Neural progenitor cell (in vitro differentiated cells): ENCODE measurements at regions not wholly inside any gene's neighbourhood (a gene's known extent, or its start where the extent isn't known, plus 50 kb on each side); places are given as distances from the start of the nearest gene placed in this dataset.

ENCODE experiments used
- DNase-seq: peaks from one replicate; pipeline ENCODE4 v3.0.0-alpha.2; 2016; ENCODE audit warnings: low spot score
- H2AFZ ChIP-seq: fragments of 200-600 bp; sonication (generic); replicated peaks from 2 replicates; pipeline ENCODE4 v1.6.1; 2016; ENCODE audit warnings: antibody characterized with exemption
- H3F3A ChIP-seq: fragments of 200-600 bp; sonication (generic); 2 replicates; pipeline ENCODE4 v1.6.1; 2016; ENCODE audit warnings: antibody characterized with exemption, low read depth
- H3K27ac ChIP-seq: fragments of 200-600 bp; sonication (generic); 2 replicates; pipeline ENCODE4 v1.5.1; 2016; ENCODE audit warnings: mild to moderate bottlenecking
- H3K27me3 ChIP-seq: fragments of 200-600 bp; sonication (generic); 2 replicates; pipeline ENCODE4 v1.6.1; 2016; ENCODE audit warnings: mild to moderate bottlenecking, moderate library complexity
- H3K36me3 ChIP-seq: fragments of 200-600 bp; sonication (generic); 2 replicates; pipeline ENCODE4 v1.5.1; 2016
- H3K4me1 ChIP-seq: fragments of 200-600 bp; sonication (generic); 2 replicates; pipeline ENCODE4 v1.6.1; 2016; ENCODE audit warnings: mixed run types
- H3K4me2 ChIP-seq: fragments of 200-600 bp; sonication (generic); 2 replicates; pipeline ENCODE4 v1.6.1; 2016
- H3K4me3 ChIP-seq: fragments of 200-600 bp; sonication (generic); 2 replicates; pipeline ENCODE4 v1.5.1; 2016
- H3K79me2 ChIP-seq: fragments of 200-600 bp; sonication (generic); 2 replicates; pipeline ENCODE4 v1.6.1; 2016; ENCODE audit warnings: low read depth
- H3K9ac ChIP-seq: fragments of 200-600 bp; sonication (generic); 2 replicates; pipeline ENCODE4 v1.6.1; 2016
- H3K9me3 ChIP-seq: fragments of 200-600 bp; sonication (generic); 2 replicates; pipeline ENCODE4 v1.5.1; 2016; ENCODE audit warnings: low read depth
- H4K20me1 ChIP-seq: fragments of 200-600 bp; sonication (generic); 2 replicates; pipeline ENCODE4 v1.6.1; 2016; ENCODE audit warnings: low read depth
- H3K27ac Mint-ChIP-seq: 3 replicates; pipeline ENCODE4 v1.8.0; 2021; ENCODE audit warnings: mixed read lengths
- H3K27me3 Mint-ChIP-seq: 2 replicates; pipeline ENCODE4 v1.8.0; 2022; ENCODE audit warnings: low read depth, mild to moderate bottlenecking, inconsistent platforms, moderate library complexity, mixed read lengths; ENCODE audit not compliant: insufficient read depth
- H3K36me3 Mint-ChIP-seq: 3 replicates; pipeline ENCODE4 v1.8.0; 2021; ENCODE audit warnings: mixed read lengths
- H3K4me1 Mint-ChIP-seq: 3 replicates; pipeline ENCODE4 v1.8.0; 2021; ENCODE audit warnings: mixed read lengths
- H3K4me3 Mint-ChIP-seq: 3 replicates; pipeline ENCODE4 v1.8.0; 2021; ENCODE audit warnings: mild to moderate bottlenecking, moderate library complexity, mixed read lengths
- H3K9me3 Mint-ChIP-seq: 3 replicates; pipeline ENCODE4 v1.8.0; 2020; ENCODE audit warnings: mixed read lengths
- EZH2 ChIP-seq: fragments of 200-600 bp; sonication (generic); IDR thresholded peaks from 2 replicates; pipeline ENCODE4 v1.6.1; 2017; ENCODE audit warnings: antibody characterized with exemption, mild to moderate bottlenecking, moderate library complexity
- EZH2phosphoT487 ChIP-seq: fragments of 200-600 bp; sonication (generic); IDR thresholded peaks from 2 replicates; pipeline ENCODE4 v1.6.1; 2017; ENCODE audit warnings: antibody characterized with exemption
- TF ChIP-seq, protein P1 (sequence below): fragments of 200-600 bp; sonication (generic); IDR thresholded peaks from 2 replicates; pipeline ENCODE4 v1.5.1; 2017; ENCODE audit warnings: antibody characterized with exemption, mild to moderate bottlenecking

DNA sequence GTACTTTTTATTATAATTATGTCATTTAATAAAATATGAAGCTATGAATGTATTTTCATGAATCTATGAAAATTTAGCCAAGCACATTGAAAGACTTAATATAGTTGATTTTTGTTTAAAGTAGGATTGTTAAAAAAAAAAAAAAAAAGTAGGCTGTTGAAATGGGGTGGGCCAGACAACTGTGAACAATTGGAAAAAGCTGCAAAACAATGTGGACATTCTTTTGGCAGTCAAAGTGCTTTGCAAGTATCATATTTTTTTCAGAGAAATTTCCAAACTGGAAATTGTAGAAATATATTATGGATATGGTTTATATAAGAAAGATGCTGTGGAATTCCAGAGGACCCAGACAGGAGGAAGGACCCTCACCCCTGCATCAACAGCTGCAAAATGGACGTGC lies 82.1 kb downstream of the ETAA1 start:
- no peak overlapping the region for H3K4me2 ChIP-seq
- H3F3A ChIP-seq, result no peaks in the 10 kb centered on the region
- H3K4me3 ChIP-seq, result no peak overlapping the region
- no peaks in the 10 kb centered on the region for H3K9me3 Mint-ChIP-seq
- H3K4me1 ChIP-seq, result peaks cover 4% of the 10 kb centered on the region
- no peaks in the 10 kb centered on the region for H3K79me2 ChIP-seq
- H3K27ac Mint-ChIP-seq, result no peak overlapping the region
- no peaks in the 10 kb centered on the region for H4K20me1 ChIP-seq
- H3K9ac ChIP-seq, result no peak overlapping the region
- DNase-seq, result no peak
- H3K27ac ChIP-seq, result no peak overlapping the region
- H3K36me3 ChIP-seq, result no peaks in the 10 kb centered on the region
- no peak overlapping the region for H2AFZ ChIP-seq
- no peak for TF ChIP-seq EZH2phosphoT487
- TF ChIP-seq, protein P1, sequence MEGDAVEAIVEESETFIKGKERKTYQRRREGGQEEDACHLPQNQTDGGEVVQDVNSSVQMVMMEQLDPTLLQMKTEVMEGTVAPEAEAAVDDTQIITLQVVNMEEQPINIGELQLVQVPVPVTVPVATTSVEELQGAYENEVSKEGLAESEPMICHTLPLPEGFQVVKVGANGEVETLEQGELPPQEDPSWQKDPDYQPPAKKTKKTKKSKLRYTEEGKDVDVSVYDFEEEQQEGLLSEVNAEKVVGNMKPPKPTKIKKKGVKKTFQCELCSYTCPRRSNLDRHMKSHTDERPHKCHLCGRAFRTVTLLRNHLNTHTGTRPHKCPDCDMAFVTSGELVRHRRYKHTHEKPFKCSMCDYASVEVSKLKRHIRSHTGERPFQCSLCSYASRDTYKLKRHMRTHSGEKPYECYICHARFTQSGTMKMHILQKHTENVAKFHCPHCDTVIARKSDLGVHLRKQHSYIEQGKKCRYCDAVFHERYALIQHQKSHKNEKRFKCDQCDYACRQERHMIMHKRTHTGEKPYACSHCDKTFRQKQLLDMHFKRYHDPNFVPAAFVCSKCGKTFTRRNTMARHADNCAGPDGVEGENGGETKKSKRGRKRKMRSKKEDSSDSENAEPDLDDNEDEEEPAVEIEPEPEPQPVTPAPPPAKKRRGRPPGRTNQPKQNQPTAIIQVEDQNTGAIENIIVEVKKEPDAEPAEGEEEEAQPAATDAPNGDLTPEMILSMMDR, result no peak
- TF ChIP-seq EZH2, result no peak
- H3K4me3 Mint-ChIP-seq, result no peak overlapping the region
- no peaks in the 10 kb centered on the region for H3K36me3 Mint-ChIP-seq
- H3K27me3 Mint-ChIP-seq, result peaks cover 2% of the 10 kb centered on the region
- no peaks in the 10 kb centered on the region for H3K27me3 ChIP-seq
- H3K4me1 Mint-ChIP-seq, result no peaks in the 10 kb centered on the region
- no peaks in the 10 kb centered on the region for H3K9me3 ChIP-seq

DNA sequence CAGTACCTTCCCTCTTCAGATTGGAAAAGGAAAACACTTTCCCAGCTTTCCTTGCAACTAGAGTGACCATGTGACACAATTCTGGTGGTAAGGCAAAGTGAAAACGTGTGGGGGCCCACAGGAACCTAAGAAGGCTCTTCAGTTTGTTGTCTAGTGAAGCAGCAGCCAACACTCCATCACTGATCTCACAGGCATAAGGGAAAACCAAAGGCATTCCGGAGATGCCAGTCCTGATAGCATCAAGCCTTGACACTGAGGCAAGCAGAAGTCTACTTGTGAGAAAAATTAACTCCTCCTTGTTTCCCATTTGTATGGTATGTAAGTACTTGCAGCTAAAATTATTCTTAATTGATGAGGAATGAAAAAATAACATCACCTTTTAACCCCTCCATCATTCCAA lies 88.3 kb downstream of the ETAA1 start:
- Histone ChIP-seq H3F3A (no peaks in the 10 kb centered on the region), H3K4me1 (no peaks in the 10 kb centered on the region), H3K27ac (no peak overlapping the region), H3K36me3 (no peaks in the 10 kb centered on the region), H3K9ac (no peak overlapping the region), H4K20me1 (no peaks in the 10 kb centered on the region), H2AFZ (no peak overlapping the region), H3K27me3 (no peaks in the 10 kb centered on the region), H3K9me3 (no peaks in the 10 kb centered on the region), H3K4me3 (no peak overlapping the region), H3K4me2 (no peak overlapping the region), H3K79me2 (no peaks in the 10 kb centered on the region)
- TF ChIP-seq EZH2phosphoT487, result no peak
- TF ChIP-seq, protein P1, result no peak
- TF ChIP-seq EZH2, result no peak
- Mint-ChIP-seq H3K4me3 (no peak overlapping the region), H3K27ac (no peak overlapping the region), H3K36me3 (no peaks in the 10 kb centered on the region), H3K4me1 (no peaks in the 10 kb centered on the region), H3K9me3 (no peaks in the 10 kb centered on the region), H3K27me3 (no peaks in the 10 kb centered on the region)
- no peak for DNase-seq

GRCh38 chr2:67486041-67486796 lies 89.1 kb downstream of the ETAA1 start:
- Histone ChIP-seq H4K20me1 (no peaks in the 10 kb centered on the region), H3K36me3 (no peaks in the 10 kb centered on the region), H3K4me3 (no peak overlapping the region), H3K9me3 (no peaks in the 10 kb centered on the region), H3K27me3 (no peaks in the 10 kb centered on the region), H3K4me2 (no peak overlapping the region), H2AFZ (no peak overlapping the region), H3K27ac (no peak overlapping the region), H3K9ac (no peak overlapping the region), H3K4me1 (no peaks in the 10 kb centered on the region), H3K79me2 (no peaks in the 10 kb centered on the region), H3F3A (no peaks in the 10 kb centered on the region)
- Mint-ChIP-seq H3K4me3 (no peak overlapping the region), H3K36me3 (no peaks in the 10 kb centered on the region), H3K27ac (no peak overlapping the region), H3K27me3 (no peaks in the 10 kb centered on the region), H3K4me1 (no peaks in the 10 kb centered on the region), H3K9me3 (no peaks in the 10 kb centered on the region)
- no peak for DNase-seq
- TF ChIP-seq, protein P1, result no peak
- TF ChIP-seq EZH2 (no peak), EZH2phosphoT487 (no peak)
